ENCODE measurements at regions not wholly inside any gene's neighbourhood (a gene's known extent, or its start where the extent isn't known, plus 50 kb on each side); places are given as distances from the start of the nearest gene placed in this dataset.

- Histone ChIP-seq H4K8ac (ENCODE audit: extremely low read depth, insufficient read depth, low read length) (no peak overlapping the region), H4K5ac (ENCODE audit: insufficient read length, low read depth, low read length) (no peak overlapping the region), H2BK12ac (ENCODE audit: low read depth, low read length) (no peak overlapping the region), H3K4me2 (ENCODE audit: insufficient read depth in 1 of 2, low read depth in 2 of 2, low read length in 2 of 2) (no peak overlapping the region), H4K91ac (replicated peaks; ENCODE audit: insufficient read length, low read length) (no peak overlapping the region), H2AFZ (ENCODE audit: low read length) (no peak overlapping the region), H3K18ac (ENCODE audit: extremely low read depth, low read length) (no peak overlapping the region), H3K9ac (replicated peaks in 1 of 4; ENCODE audit: extremely low read depth in 1 of 4, low read depth in 3 of 4, low read length in 3 of 4) (no peak overlapping the region), H3K4ac (replicated peaks; ENCODE audit: insufficient read length, low read depth, low read length) (no peak overlapping the region), H2BK15ac (ENCODE audit: low read length) (no peak overlapping the region), H3K79me2 (ENCODE audit: control insufficient read depth in 1 of 2, insufficient read depth in 2 of 2, low read length in 2 of 2) (peaks cover 0 to 3% of the 10 kb centered on the region in 2 experiments; a peak in 1 of 4 replicates), H3K56ac (replicated peaks; ENCODE audit: insufficient read length, low read depth, low read length) (no peak overlapping the region), H3K4me1 (replicated peaks in 1 of 4; ENCODE audit: control insufficient read depth in 3 of 4, insufficient read depth in 4 of 4, low read length in 3 of 4) (no peaks in the 10 kb centered on the region; a peak in 1 of 7 replicates), H3K14ac (ENCODE audit: insufficient read length) (no peak overlapping the region), H3K27me3 (replicated peaks in 1 of 4; ENCODE audit: control insufficient read depth in 3 of 4, extremely low read depth in 1 of 4, insufficient read depth in 3 of 4, low read length in 3 of 4) (no peaks in the 10 kb centered on the region), H3K4me3 (ENCODE audit: extremely low read depth in 1 of 4, insufficient read depth in 2 of 4, low read depth in 3 of 4, low read length in 4 of 4) (no peak overlapping the region), H3K23me2 (ENCODE audit: low read depth, low read length) (peaks cover 5% of the 10 kb centered on the region; the same call in 1 of the 2 replicates), H3K36me3 (ENCODE audit: control insufficient read depth in 2 of 4, insufficient read depth in 4 of 4, low read length in 3 of 4) (peaks cover 0 to 1% (median 0%) of the 10 kb centered on the region in 4 experiments; a peak in 1 of 8 replicates), H3K27ac (ENCODE audit: low read depth, low read length) (no peak overlapping the region), H2BK5ac (ENCODE audit: low read depth, low read length) (no peak overlapping the region), H2BK120ac (replicated peaks; ENCODE audit: low read depth, low read length) (no peak overlapping the region), H3K79me1 (ENCODE audit: low read depth, low read length) (no peaks in the 10 kb centered on the region), H4K20me1 (replicated peaks in 1 of 2; ENCODE audit: control insufficient read depth in 1 of 2, insufficient read depth in 2 of 2, low read length in 2 of 2) (peaks cover 0 to 7% of the 10 kb centered on the region in 2 experiments), H2BK20ac (ENCODE audit: low read length) (no peak overlapping the region), H2AK5ac (ENCODE audit: low read depth, low read length) (no peak overlapping the region), H3K9me3 (ENCODE audit: insufficient read depth in 2 of 2, low read depth in 1 of 2, low read length in 1 of 2) (peaks cover 6 to 8% of the 10 kb centered on the region in 2 experiments; a peak in 2 of 4 replicates), H3K23ac (ENCODE audit: insufficient read length) (no peak overlapping the region)
- TF ChIP-seq PHF8 (conservative IDR thresholded peaks at IDR 0.05; ENCODE audit: low read depth, low read length), result no peak
- no peak for TF ChIP-seq TCF12 (IDR thresholded peaks at IDR 0.05; ENCODE audit: low read depth, low read length)
- no peak for TF ChIP-seq POLR2A (IDR thresholded peaks at IDR 0.05; ENCODE audit: control extremely low read depth in 1 of 2, low read depth in 2 of 2, low read length in 2 of 2)
- ChIA-PET POLR2A (ENCODE audit: partially characterized antibody) (no interaction called here), CTCF (ENCODE audit: partially characterized antibody) (no interaction called here)
- DNase-seq (ENCODE audit: low read depth in 1 of 2, low spot score in 2 of 2) (no peak), FAIRE-seq (no peak)
- WGBS, 2 experiments (ENCODE audit: extremely low coverage in 1 of 2, insufficient coverage in 1 of 2, insufficient read length in 1 of 2, insufficient replicate concordance in 2 of 2, low coverage in 1 of 2, low lambda C conversion rate in 2 of 2, missing lambda C conversion rate in 1 of 2), result 77% methylated on average over 11 of the region's 11 CpGs; no CpG with 5 or more reads in 1 of the 2 experiments
These were observed 244.7 kb downstream of the EIPR1 start for GRCh38 chr2:3132966-3133365.

Data from H1 (cell line).